ENCODE measurements at regions not wholly inside any gene's neighbourhood (a gene's known extent, or its start where the extent isn't known, plus 50 kb on each side); places are given as distances from the start of the nearest gene placed in this dataset.

- TF ChIP-seq SP1 (IDR thresholded peaks at IDR 0.05) (no peak), FOXK2 (IDR thresholded peaks at IDR 0.05) (no peak), FOXA1 (IDR thresholded peaks at IDR 0.05) (no peak), NFRKB (IDR thresholded peaks at IDR 0.05) (no peak), SUZ12 (IDR thresholded peaks at IDR 0.05) (no peak), HDGF (IDR thresholded peaks at IDR 0.05; ENCODE audit: borderline replicate concordance) (no peak)
These were observed 234.5 kb upstream of the MEOX2 start for GRCh38 chr7:15920953-15921352.
